HPDE6-E6E7 (cell line): ENCODE measurements at regions not wholly inside any gene's neighbourhood (a gene's known extent, or its start where the extent isn't known, plus 50 kb on each side); places are given as distances from the start of the nearest gene placed in this dataset.
A peak's percentile ranks its signal among the peaks of the same experiment; 100 is the strongest.

Source experiments
- DNase-seq: peaks from one replicate; pipeline ENCODE4 v3.0.0; 2011; ENCODE audit warnings: missing footprints; ENCODE audit errors: extremely low spot score

DNA sequence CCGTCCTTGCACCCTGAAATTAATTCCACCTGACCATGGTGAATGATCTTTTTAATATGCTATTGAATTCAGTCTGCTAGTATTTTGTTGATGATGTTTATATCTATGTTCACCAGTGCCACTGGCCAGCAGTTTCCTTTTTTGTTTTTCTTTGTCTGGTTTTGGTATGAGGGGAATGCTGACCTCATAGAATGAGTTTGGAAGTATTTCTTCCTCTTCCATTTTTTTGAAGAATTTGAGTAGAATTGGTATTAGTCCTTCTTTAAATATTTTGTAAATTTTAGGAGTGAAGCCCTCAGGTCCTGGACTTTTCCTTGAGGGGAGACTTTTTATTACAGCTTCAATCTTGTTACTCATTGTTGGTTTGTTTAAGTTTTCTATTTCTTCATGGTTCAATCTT lies 231.6 kb downstream of the MRPL39 start:
- DNase-seq = no peak

DNA sequence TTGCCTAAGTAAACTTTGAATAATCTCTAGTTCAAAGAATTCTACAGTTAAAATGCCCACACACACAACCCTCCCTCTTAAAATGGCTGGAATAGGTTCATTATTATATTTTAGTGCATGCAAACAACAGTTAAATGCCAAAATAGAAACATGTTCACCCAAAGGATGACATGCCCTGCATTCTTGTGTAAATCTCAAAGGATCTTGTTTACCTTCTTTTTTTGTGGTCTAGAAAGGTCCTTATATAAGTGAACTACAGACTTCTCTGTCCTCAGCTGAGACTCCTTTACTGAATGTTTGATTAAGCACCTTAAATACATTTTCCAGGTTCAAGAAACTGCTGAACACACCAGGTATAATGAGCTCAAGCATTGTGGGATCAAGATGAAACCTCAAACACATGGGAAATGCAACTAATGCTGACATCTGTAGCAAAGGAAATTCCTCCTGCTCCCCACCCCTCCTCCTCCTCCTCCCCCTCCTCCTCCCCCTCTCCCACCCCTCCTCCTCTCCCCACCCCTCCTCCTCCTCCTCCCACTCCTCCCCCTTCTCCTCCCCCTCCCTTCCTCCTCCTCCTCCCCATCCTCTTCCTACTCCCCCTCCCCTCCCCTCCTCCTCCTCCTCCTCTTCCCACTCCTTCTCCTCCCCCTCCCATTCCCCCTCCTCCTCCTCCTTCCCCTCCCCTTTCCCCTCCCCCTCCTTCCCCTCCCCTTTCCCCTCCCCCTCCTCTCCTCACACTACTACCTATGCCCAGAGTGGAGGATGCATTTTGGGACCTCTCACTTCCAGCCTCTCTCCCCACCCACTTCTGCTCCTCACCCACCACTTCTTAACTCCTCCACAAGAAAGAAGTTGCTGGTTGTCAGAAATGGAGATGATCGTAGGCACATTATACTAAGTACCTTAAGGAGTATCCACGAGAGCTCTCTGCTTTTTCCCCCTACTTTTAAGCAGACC lies 233.9 kb downstream of the MRPL39 start:
- no peak for DNase-seq

DNA sequence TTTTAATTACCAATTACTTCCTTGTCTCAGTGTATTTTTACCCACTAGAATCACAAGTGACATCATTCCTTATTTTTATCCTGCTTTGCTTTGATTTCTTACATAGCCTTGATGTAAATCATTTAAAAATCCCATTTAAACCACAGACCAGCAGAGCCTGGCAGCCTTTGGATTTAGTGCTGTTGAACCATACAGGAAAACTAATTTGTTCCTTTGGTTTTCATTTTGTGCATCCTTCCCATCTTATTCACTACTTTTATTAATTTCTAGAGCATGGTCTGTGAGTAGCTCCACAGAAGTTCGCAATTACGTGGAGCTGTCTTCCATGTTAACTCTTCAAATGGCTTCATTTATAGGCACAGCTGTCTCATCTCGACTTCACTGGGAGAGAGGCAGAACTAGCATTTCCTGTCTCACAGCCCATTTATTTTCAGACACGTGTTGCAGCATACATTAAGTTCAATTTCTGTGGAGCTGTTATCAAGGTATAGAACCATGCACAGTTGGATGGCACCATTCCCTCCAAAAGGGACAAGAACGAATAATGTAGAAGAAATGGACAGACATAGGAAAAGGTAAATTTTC lies 235.3 kb downstream of the MRPL39 start:
- no peak for DNase-seq

- DNase-seq = peak; percentile 76
Observed at GRCh38 chr21:25370311-25370744, 237.0 kb downstream of the MRPL39 start.

GRCh38 chr21:25369524-25370300 lies 237.6 kb downstream of the MRPL39 start:
- no peak for DNase-seq

GRCh38 chr21:25368531-25368930 lies 238.8 kb downstream of the MRPL39 start:
- no peak for DNase-seq

- no peak for DNase-seq
Observed at GRCh38 chr21:25366116-25366515, 241.2 kb downstream of the MRPL39 start.

- DNase-seq = no peak
Observed at GRCh38 chr21:25362375-25363267, 244.7 kb downstream of the MRPL39 start.

- no peak for DNase-seq
Observed at GRCh38 chr21:25361765-25362164, 245.5 kb downstream of the MRPL39 start.

DNA sequence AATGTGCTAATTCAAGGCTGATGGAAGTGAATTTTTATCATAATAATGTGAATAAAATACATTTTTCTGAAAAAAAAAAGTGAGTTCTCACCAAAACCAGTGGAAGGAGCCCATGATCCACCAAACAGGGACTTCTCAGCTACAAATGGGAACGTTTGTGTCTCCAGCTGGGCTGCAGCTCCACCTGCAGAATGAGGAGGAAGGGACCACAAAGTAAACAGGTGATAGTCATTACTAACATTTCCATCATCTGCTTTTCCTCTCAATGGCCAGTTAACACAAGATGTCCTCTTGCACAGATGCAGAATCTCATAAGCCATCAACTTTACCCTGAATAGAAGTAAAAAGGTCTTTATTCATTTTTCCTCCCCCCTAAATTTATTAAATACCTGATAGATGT lies 246.2 kb downstream of the MRPL39 start:
- DNase-seq = no peak

- DNase-seq = no peak
Observed at GRCh38 chr21:25360593-25360992, 246.7 kb downstream of the MRPL39 start.

- DNase-seq = no peak
Observed at GRCh38 chr21:25359724-25360123, 247.6 kb downstream of the MRPL39 start.

- DNase-seq = no peak
Observed at GRCh38 chr21:25350056-25350455, 257.2 kb downstream of the MRPL39 start.

- no peak for DNase-seq
Observed at GRCh38 chr21:25343774-25344545, 263.3 kb downstream of the MRPL39 start.

DNA sequence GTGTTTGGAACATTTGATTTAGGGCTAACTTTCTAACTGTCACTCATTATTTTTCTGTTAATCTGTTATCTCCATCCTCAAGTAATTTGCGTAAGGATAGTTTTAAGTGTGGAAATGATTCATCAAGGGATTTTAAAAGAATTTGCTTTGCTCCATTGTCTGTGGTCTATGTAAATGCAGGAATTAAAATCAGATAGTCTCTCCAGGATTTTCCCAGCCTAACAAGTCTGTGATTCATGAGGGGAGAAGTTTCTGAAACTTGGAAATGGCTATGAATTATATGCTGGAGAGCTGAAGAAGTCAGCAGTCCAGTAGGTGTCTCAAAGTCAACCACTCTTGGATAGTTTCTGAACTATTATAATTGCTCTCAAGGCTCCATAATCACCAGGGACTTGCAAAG lies 264.5 kb downstream of the MRPL39 start:
- no peak for DNase-seq

GRCh38 chr21:25341981-25342380 lies 265.3 kb downstream of the MRPL39 start:
- no peak for DNase-seq

GRCh38 chr21:25338415-25338814 lies 268.9 kb downstream of the MRPL39 start:
- DNase-seq = no peak

DNA sequence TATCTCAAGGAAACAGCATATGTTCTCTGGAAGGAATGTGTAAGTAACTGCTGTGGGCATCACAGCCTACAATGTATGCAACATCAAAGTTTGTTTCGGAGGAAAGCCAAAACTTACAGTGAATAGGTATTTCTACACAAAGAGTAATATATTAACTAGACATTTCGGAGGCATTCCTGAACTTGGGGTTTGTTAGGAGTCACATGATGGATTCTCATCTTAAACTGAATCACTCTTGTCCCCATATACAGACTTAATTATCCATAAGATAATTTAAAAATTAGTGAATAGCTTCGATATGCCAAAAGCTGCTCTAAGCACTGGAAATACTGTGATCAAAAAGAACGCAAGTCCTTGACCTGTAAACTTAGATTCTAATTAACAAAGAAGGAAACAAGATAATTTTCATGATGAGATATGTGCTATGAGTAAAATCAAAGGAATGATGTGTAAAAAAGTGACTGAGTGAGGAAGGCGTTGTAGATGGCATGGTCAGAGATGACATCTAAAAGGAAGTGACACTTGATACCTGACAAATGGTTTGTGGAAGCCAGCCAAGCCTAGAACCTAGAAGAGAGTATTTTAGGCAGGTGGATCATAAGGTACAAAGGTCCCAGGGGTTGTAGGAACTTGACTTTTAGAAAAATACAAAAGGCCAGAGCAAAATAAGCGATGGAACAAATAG lies 273.1 kb downstream of the MRPL39 start:
- DNase-seq = no peak

- no peak for DNase-seq
Observed at GRCh38 chr21:25331286-25331685, 276.0 kb downstream of the MRPL39 start.

- no peak for DNase-seq
Observed at GRCh38 chr21:25330266-25330665, 277.0 kb downstream of the MRPL39 start.
